HepG2 (cell line): ENCODE measurements at regions not wholly inside any gene's neighbourhood (a gene's known extent, or its start where the extent isn't known, plus 50 kb on each side); places are given as distances from the start of the nearest gene placed in this dataset.

Experiments
- CBX2 ChIP-seq, 2 experiments: fragments of 200-600 bp in 1 of 2; sonication (generic); formaldehyde crosslinking in 1 of 2; IDR thresholded peaks; 2 replicates each; pipeline versions ENCODE4 v1.7.0 to v1.8.1; 2018 to 2022; ENCODE audit warnings: low read depth in 2 of 2, low read length in 1 of 2, mild to moderate bottlenecking in 1 of 2, missing genetic modification reagents in 1 of 2
- MIXL1 ChIP-seq: IDR thresholded peaks from 2 replicates; pipeline ENCODE4 v1.6.1; 2016
- POLR2A ChIP-seq, 2 experiments: IDR thresholded peaks; 2 replicates each; pipeline ENCODE4 v1.6.1; 2011; ENCODE audit warnings: low read depth in 2 of 2, low read length in 2 of 2, mild to moderate bottlenecking in 1 of 2, moderate library complexity in 1 of 2; ENCODE audit not compliant: insufficient read depth in 1 of 2
- POLR2AphosphoS5 ChIP-seq: IDR thresholded peaks from 2 replicates; pipeline ENCODE4 v1.6.1; 2012; ENCODE audit warnings: low read depth, low read length
- ZZZ3 ChIP-seq: sonication (generic); formaldehyde crosslinking; IDR thresholded peaks from 2 replicates; pipeline ENCODE4 v1.4.0; 2020; ENCODE audit warnings: missing genetic modification reagents, mild to moderate bottlenecking, borderline replicate concordance
- TF ChIP-seq, protein P1 (sequence below): sonication (generic); formaldehyde crosslinking; IDR thresholded peaks from 2 replicates; pipeline ENCODE4 v1.5.0; 2020; ENCODE audit warnings: mild to moderate bottlenecking, missing genetic modification reagents, moderate library complexity
- TF ChIP-seq, protein P2 (sequence below): sonication (generic); formaldehyde crosslinking; IDR thresholded peaks from 2 replicates; pipeline ENCODE4 v1.5.1; 2020; ENCODE audit warnings: mild to moderate bottlenecking, missing genetic modification reagents, borderline replicate concordance
- TF ChIP-seq, protein P3 (sequence below): sonication (generic); formaldehyde crosslinking; IDR thresholded peaks from 2 replicates; pipeline ENCODE4 v1.4.0; 2020; ENCODE audit warnings: mild to moderate bottlenecking, low read depth, missing genetic modification reagents
- TF ChIP-seq, protein P4 (sequence below): sonication (generic); formaldehyde crosslinking; IDR thresholded peaks from 2 replicates; pipeline ENCODE4 v1.4.0; 2020; ENCODE audit warnings: missing genetic modification reagents

DNA sequence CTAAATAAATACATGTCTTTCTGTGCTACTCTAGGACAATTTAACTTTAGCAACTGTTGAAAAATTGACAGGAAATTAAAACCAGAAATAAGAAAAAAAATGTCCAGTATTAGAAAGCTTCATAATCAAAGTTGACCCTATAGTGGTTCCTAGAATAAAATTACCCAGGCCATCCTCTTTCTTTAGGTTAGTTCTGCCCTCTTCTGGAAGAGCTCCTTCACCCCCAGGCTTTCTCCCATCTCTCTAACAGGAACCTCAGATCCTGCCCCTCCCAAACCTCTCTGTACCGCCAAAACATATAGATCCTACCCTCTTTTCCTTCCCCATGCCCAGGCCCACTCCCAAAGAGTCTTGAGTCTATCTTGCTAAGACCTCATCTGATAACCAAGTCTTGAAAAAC, 159.4 kb upstream of the CDK1 start:
- TF ChIP-seq POLR2AphosphoS5 = no peak
- TF ChIP-seq, protein P1, sequence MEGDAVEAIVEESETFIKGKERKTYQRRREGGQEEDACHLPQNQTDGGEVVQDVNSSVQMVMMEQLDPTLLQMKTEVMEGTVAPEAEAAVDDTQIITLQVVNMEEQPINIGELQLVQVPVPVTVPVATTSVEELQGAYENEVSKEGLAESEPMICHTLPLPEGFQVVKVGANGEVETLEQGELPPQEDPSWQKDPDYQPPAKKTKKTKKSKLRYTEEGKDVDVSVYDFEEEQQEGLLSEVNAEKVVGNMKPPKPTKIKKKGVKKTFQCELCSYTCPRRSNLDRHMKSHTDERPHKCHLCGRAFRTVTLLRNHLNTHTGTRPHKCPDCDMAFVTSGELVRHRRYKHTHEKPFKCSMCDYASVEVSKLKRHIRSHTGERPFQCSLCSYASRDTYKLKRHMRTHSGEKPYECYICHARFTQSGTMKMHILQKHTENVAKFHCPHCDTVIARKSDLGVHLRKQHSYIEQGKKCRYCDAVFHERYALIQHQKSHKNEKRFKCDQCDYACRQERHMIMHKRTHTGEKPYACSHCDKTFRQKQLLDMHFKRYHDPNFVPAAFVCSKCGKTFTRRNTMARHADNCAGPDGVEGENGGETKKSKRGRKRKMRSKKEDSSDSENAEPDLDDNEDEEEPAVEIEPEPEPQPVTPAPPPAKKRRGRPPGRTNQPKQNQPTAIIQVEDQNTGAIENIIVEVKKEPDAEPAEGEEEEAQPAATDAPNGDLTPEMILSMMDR (CRISPR knock-in tag) = no peak
- TF ChIP-seq MIXL1 (CRISPR knock-in tag) = no peak
- TF ChIP-seq, protein P2, sequence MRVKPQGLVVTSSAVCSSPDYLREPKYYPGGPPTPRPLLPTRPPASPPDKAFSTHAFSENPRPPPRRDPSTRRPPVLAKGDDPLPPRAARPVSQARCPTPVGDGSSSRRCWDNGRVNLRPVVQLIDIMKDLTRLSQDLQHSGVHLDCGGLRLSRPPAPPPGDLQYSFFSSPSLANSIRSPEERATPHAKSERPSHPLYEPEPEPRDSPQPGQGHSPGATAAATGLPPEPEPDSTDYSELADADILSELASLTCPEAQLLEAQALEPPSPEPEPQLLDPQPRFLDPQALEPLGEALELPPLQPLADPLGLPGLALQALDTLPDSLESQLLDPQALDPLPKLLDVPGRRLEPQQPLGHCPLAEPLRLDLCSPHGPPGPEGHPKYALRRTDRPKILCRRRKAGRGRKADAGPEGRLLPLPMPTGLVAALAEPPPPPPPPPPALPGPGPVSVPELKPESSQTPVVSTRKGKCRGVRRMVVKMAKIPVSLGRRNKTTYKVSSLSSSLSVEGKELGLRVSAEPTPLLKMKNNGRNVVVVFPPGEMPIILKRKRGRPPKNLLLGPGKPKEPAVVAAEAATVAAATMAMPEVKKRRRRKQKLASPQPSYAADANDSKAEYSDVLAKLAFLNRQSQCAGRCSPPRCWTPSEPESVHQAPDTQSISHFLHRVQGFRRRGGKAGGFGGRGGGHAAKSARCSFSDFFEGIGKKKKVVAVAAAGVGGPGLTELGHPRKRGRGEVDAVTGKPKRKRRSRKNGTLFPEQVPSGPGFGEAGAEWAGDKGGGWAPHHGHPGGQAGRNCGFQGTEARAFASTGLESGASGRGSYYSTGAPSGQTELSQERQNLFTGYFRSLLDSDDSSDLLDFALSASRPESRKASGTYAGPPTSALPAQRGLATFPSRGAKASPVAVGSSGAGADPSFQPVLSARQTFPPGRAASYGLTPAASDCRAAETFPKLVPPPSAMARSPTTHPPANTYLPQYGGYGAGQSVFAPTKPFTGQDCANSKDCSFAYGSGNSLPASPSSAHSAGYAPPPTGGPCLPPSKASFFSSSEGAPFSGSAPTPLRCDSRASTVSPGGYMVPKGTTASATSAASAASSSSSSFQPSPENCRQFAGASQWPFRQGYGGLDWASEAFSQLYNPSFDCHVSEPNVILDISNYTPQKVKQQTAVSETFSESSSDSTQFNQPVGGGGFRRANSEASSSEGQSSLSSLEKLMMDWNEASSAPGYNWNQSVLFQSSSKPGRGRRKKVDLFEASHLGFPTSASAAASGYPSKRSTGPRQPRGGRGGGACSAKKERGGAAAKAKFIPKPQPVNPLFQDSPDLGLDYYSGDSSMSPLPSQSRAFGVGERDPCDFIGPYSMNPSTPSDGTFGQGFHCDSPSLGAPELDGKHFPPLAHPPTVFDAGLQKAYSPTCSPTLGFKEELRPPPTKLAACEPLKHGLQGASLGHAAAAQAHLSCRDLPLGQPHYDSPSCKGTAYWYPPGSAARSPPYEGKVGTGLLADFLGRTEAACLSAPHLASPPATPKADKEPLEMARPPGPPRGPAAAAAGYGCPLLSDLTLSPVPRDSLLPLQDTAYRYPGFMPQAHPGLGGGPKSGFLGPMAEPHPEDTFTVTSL (CRISPR knock-in tag) = no peak
- TF ChIP-seq, protein P3, sequence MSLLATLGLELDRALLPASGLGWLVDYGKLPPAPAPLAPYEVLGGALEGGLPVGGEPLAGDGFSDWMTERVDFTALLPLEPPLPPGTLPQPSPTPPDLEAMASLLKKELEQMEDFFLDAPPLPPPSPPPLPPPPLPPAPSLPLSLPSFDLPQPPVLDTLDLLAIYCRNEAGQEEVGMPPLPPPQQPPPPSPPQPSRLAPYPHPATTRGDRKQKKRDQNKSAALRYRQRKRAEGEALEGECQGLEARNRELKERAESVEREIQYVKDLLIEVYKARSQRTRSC (CRISPR knock-in tag) = no peak
- no peak for TF ChIP-seq POLR2A (IDR thresholded peaks at IDR 0.05; ENCODE audit: insufficient read depth in 1 of 2, low read depth in 2 of 2, low read length in 2 of 2)
- TF ChIP-seq, protein P4, sequence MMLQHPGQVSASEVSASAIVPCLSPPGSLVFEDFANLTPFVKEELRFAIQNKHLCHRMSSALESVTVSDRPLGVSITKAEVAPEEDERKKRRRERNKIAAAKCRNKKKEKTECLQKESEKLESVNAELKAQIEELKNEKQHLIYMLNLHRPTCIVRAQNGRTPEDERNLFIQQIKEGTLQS (CRISPR knock-in tag) = no peak
- TF ChIP-seq ZZZ3 (CRISPR knock-in tag) = no peak
- no peak for TF ChIP-seq CBX2 (IDR thresholded peaks at IDR 0.05; ENCODE audit: low read depth, low read length)
- TF ChIP-seq CBX2 (CRISPR knock-in tag; IDR thresholded peaks at IDR 0.05; ENCODE audit: low read depth) = no peak
